ENCODE measurements at regions not wholly inside any gene's neighbourhood (a gene's known extent, or its start where the extent isn't known, plus 50 kb on each side); places are given as distances from the start of the nearest gene placed in this dataset.
"Not testable (repeated sequence)": the region's sequence is repeated elsewhere in the genome, so short reads cannot be mapped to it uniquely, and the experiment has no call there.

- H3K36me3 Mint-ChIP-seq (ENCODE audit: low read depth), result no peaks in the 10 kb centered on the region
- H3K9me3 Mint-ChIP-seq, result peaks cover 2% of the 10 kb centered on the region
- H3K27me3 Mint-ChIP-seq, result peaks cover under 1% of the 10 kb centered on the region
- no peak overlapping the region for H3K27ac Mint-ChIP-seq
- peaks cover 12% of the 10 kb centered on the region for H3K4me1 Mint-ChIP-seq (ENCODE audit: low read depth)
- no peak overlapping the region for H3K4me3 Mint-ChIP-seq
Measured at GRCh38 chr1:31485166-31485565, 72.2 kb downstream of the SERINC2 start.

GRCh38 chr1:31487143-31487542 lies 74.1 kb downstream of the SERINC2 start:
- Mint-ChIP-seq H3K4me3 (no peak overlapping the region), H3K27ac (no peak overlapping the region), H3K27me3 (no peaks in the 10 kb centered on the region), H3K36me3 (ENCODE audit: low read depth) (no peaks in the 10 kb centered on the region), H3K4me1 (ENCODE audit: low read depth) (peaks cover 12% of the 10 kb centered on the region), H3K9me3 (peaks cover 5% of the 10 kb centered on the region)

GRCh38 chr1:31487721-31488293 lies 74.8 kb downstream of the SERINC2 start:
- peaks cover 5% of the 10 kb centered on the region for H3K9me3 Mint-ChIP-seq
- no peaks in the 10 kb centered on the region for H3K36me3 Mint-ChIP-seq (ENCODE audit: low read depth)
- peaks cover 12% of the 10 kb centered on the region for H3K4me1 Mint-ChIP-seq (ENCODE audit: low read depth)
- no peak overlapping the region for H3K27ac Mint-ChIP-seq
- H3K4me3 Mint-ChIP-seq, result no peak overlapping the region
- no peaks in the 10 kb centered on the region for H3K27me3 Mint-ChIP-seq

GRCh38 chr1:31488528-31488927 lies 75.5 kb downstream of the SERINC2 start:
- Mint-ChIP-seq H3K27ac (no peak overlapping the region), H3K9me3 (peaks cover 5% of the 10 kb centered on the region), H3K27me3 (no peaks in the 10 kb centered on the region), H3K36me3 (ENCODE audit: low read depth) (no peaks in the 10 kb centered on the region), H3K4me3 (no peak overlapping the region), H3K4me1 (ENCODE audit: low read depth) (peaks cover 12% of the 10 kb centered on the region)

- H3K9me3 Mint-ChIP-seq, H3K27me3 Mint-ChIP-seq: not testable (repeated sequence)
Measured at GRCh38 chr1:31489575-31489974, 76.6 kb downstream of the SERINC2 start.

GRCh38 chr1:31490596-31490995 lies 77.6 kb downstream of the SERINC2 start:
- not testable (repeated sequence) for H3K27me3 Mint-ChIP-seq, H3K4me3 Mint-ChIP-seq

More at GRCh38 chr1:31489575-31489974, 76.6 kb downstream of the SERINC2 start:
- H3K27ac Mint-ChIP-seq; H3K4me3 Mint-ChIP-seq; H3K36me3 Mint-ChIP-seq (ENCODE audit: low read depth): not testable (repeated sequence)
- peaks cover 12% of the 10 kb centered on the region for H3K4me1 Mint-ChIP-seq (ENCODE audit: low read depth)

GRCh38 chr1:31495351-31495750 lies 81.0 kb upstream of the TINAGL1 start:
- not testable (repeated sequence) for H3K4me1 Mint-ChIP-seq (ENCODE audit: low read depth); H3K4me3 Mint-ChIP-seq; H3K27ac Mint-ChIP-seq; H3K27me3 Mint-ChIP-seq; H3K36me3 Mint-ChIP-seq (ENCODE audit: low read depth); H3K9me3 Mint-ChIP-seq

More at GRCh38 chr1:31490596-31490995, 77.6 kb downstream of the SERINC2 start:
- H3K36me3 Mint-ChIP-seq (ENCODE audit: low read depth); H3K9me3 Mint-ChIP-seq; H3K27ac Mint-ChIP-seq: not testable (repeated sequence)
- peaks cover 12% of the 10 kb centered on the region for H3K4me1 Mint-ChIP-seq (ENCODE audit: low read depth)

- H3K9me3 Mint-ChIP-seq; H3K27ac Mint-ChIP-seq; H3K36me3 Mint-ChIP-seq (ENCODE audit: low read depth); H3K4me3 Mint-ChIP-seq; H3K27me3 Mint-ChIP-seq; H3K4me1 Mint-ChIP-seq (ENCODE audit: low read depth): not testable (repeated sequence)
Measured at GRCh38 chr1:31495770-31496169, 80.5 kb upstream of the TINAGL1 start.

GRCh38 chr1:31497601-31498000 lies 78.7 kb upstream of the TINAGL1 start:
- Mint-ChIP-seq H3K27ac (no peak overlapping the region), H3K4me3 (no peak overlapping the region), H3K9me3 (no peaks in the 10 kb centered on the region), H3K4me1 (ENCODE audit: low read depth) (no peaks in the 10 kb centered on the region), H3K36me3 (ENCODE audit: low read depth) (no peaks in the 10 kb centered on the region), H3K27me3 (no peaks in the 10 kb centered on the region)

GRCh38 chr1:31498376-31499040 lies 77.8 kb upstream of the TINAGL1 start:
- Mint-ChIP-seq H3K36me3 (ENCODE audit: low read depth) (no peaks in the 10 kb centered on the region), H3K27me3 (no peaks in the 10 kb centered on the region), H3K4me1 (ENCODE audit: low read depth) (no peaks in the 10 kb centered on the region), H3K27ac (no peak overlapping the region), H3K9me3 (no peaks in the 10 kb centered on the region), H3K4me3 (no peak overlapping the region)

GRCh38 chr1:31501505-31501904 lies 74.8 kb upstream of the TINAGL1 start:
- Mint-ChIP-seq H3K27me3 (no peaks in the 10 kb centered on the region), H3K4me3 (no peak overlapping the region), H3K36me3 (ENCODE audit: low read depth) (no peaks in the 10 kb centered on the region), H3K27ac (no peak overlapping the region), H3K9me3 (no peaks in the 10 kb centered on the region), H3K4me1 (ENCODE audit: low read depth) (peaks cover 12% of the 10 kb centered on the region)

GRCh38 chr1:31502253-31502652 lies 74.1 kb upstream of the TINAGL1 start:
- no peaks in the 10 kb centered on the region for H3K9me3 Mint-ChIP-seq
- H3K4me1 Mint-ChIP-seq (ENCODE audit: low read depth), result peaks cover 12% of the 10 kb centered on the region
- peaks cover 3% of the 10 kb centered on the region for H3K27me3 Mint-ChIP-seq
- no peaks in the 10 kb centered on the region for H3K36me3 Mint-ChIP-seq (ENCODE audit: low read depth)
- no peak overlapping the region for H3K4me3 Mint-ChIP-seq
- H3K27ac Mint-ChIP-seq, result no peak overlapping the region

GRCh38 chr1:31502926-31503511 lies 73.3 kb upstream of the TINAGL1 start:
- no peak overlapping the region for H3K27ac Mint-ChIP-seq
- H3K4me3 Mint-ChIP-seq, result no peak overlapping the region
- H3K27me3 Mint-ChIP-seq, result peaks cover 4% of the 10 kb centered on the region
- H3K9me3 Mint-ChIP-seq, result no peaks in the 10 kb centered on the region
- H3K36me3 Mint-ChIP-seq (ENCODE audit: low read depth), result no peaks in the 10 kb centered on the region
- H3K4me1 Mint-ChIP-seq (ENCODE audit: low read depth), result peaks cover 12% of the 10 kb centered on the region

GRCh38 chr1:31503570-31503969 lies 72.7 kb upstream of the TINAGL1 start:
- Mint-ChIP-seq H3K36me3 (ENCODE audit: low read depth) (no peaks in the 10 kb centered on the region), H3K4me1 (ENCODE audit: low read depth) (peaks cover 12% of the 10 kb centered on the region), H3K9me3 (no peaks in the 10 kb centered on the region), H3K27me3 (peaks cover 10% of the 10 kb centered on the region), H3K27ac (no peak overlapping the region), H3K4me3 (no peak overlapping the region)

GRCh38 chr1:31504001-31504400 lies 72.3 kb upstream of the TINAGL1 start:
- H3K27ac Mint-ChIP-seq, result no peak overlapping the region
- peaks cover 12% of the 10 kb centered on the region for H3K4me1 Mint-ChIP-seq (ENCODE audit: low read depth)
- H3K36me3 Mint-ChIP-seq (ENCODE audit: low read depth), result no peaks in the 10 kb centered on the region
- H3K4me3 Mint-ChIP-seq, result no peak overlapping the region
- H3K27me3 Mint-ChIP-seq, result peaks cover 11% of the 10 kb centered on the region
- H3K9me3 Mint-ChIP-seq, result no peaks in the 10 kb centered on the region
